ENCODE measurements at regions not wholly inside any gene's neighbourhood (a gene's known extent, or its start where the extent isn't known, plus 50 kb on each side); places are given as distances from the start of the nearest gene placed in this dataset.

GRCh38 chr20:20823476-20823881, 111.0 kb upstream of the RALGAPA2 start:
- DNase-seq: no peak

- no peak for DNase-seq
These were observed 109.2 kb upstream of the RALGAPA2 start for GRCh38 chr20:20821484-20822260.

- no peak for DNase-seq
These were observed 108.5 kb upstream of the RALGAPA2 start for GRCh38 chr20:20820785-20821483.

- DNase-seq: no peak
These were observed 107.7 kb upstream of the RALGAPA2 start for GRCh38 chr20:20820104-20820503.

GRCh38 chr20:20816969-20817755, 104.7 kb upstream of the RALGAPA2 start:
- no peak for DNase-seq

GRCh38 chr20:20815711-20816455, 103.4 kb upstream of the RALGAPA2 start:
- no peak for DNase-seq

- no peak for DNase-seq
These were observed 102.2 kb upstream of the RALGAPA2 start for GRCh38 chr20:20814685-20815084.

GRCh38 chr20:20812136-20812535, 99.7 kb upstream of the RALGAPA2 start:
- no peak for DNase-seq

- no peak for DNase-seq
These were observed 95.6 kb upstream of the RALGAPA2 start for GRCh38 chr20:20808016-20808415.

- no peak for DNase-seq
These were observed 94.0 kb upstream of the RALGAPA2 start for GRCh38 chr20:20806121-20807095.

GRCh38 chr20:20803011-20803410, 90.6 kb upstream of the RALGAPA2 start:
- no peak for DNase-seq

GRCh38 chr20:20802328-20802727, 89.9 kb upstream of the RALGAPA2 start:
- DNase-seq: no peak

- DNase-seq: no peak
These were observed 87.4 kb upstream of the RALGAPA2 start for GRCh38 chr20:20799716-20800312.

- DNase-seq: no peak
These were observed 85.3 kb upstream of the RALGAPA2 start for GRCh38 chr20:20797521-20798310.

- DNase-seq: no peak
These were observed 84.5 kb upstream of the RALGAPA2 start for GRCh38 chr20:20796766-20797440.

- no peak for DNase-seq
These were observed 83.3 kb upstream of the RALGAPA2 start for GRCh38 chr20:20795721-20796120.

- DNase-seq: no peak
These were observed 82.7 kb upstream of the RALGAPA2 start for GRCh38 chr20:20795119-20795518.

GRCh38 chr20:20793591-20793990, 81.1 kb upstream of the RALGAPA2 start:
- no peak for DNase-seq

- no peak for DNase-seq
These were observed 79.5 kb upstream of the RALGAPA2 start for GRCh38 chr20:20791664-20792568.

All from CD4-positive, alpha-beta T cell treated with Interleukin-21 for 1 hour (primary cell).